HG02943 (cell line): ENCODE measurements at regions not wholly inside any gene's neighbourhood (a gene's known extent, or its start where the extent isn't known, plus 50 kb on each side); places are given as distances from the start of the nearest gene placed in this dataset.

Source experiments
- ATAC-seq: cut with Tn5 transposase; IDR thresholded peaks from one replicate; pipeline ENCODE4 v1.9.1; 2021; ENCODE audit warnings: mild to moderate bottlenecking, low read depth, moderate library complexity; ENCODE audit not compliant: unreplicated experiment

- ATAC-seq: no peak
These were observed 346.8 kb upstream of the POU3F2 start for GRCh38 chr6:98487612-98488011.

- no peak for ATAC-seq
These were observed 336.1 kb upstream of the POU3F2 start for GRCh38 chr6:98498144-98498775.

GRCh38 chr6:98498866-98499265, 335.5 kb upstream of the POU3F2 start:
- ATAC-seq: no peak

DNA sequence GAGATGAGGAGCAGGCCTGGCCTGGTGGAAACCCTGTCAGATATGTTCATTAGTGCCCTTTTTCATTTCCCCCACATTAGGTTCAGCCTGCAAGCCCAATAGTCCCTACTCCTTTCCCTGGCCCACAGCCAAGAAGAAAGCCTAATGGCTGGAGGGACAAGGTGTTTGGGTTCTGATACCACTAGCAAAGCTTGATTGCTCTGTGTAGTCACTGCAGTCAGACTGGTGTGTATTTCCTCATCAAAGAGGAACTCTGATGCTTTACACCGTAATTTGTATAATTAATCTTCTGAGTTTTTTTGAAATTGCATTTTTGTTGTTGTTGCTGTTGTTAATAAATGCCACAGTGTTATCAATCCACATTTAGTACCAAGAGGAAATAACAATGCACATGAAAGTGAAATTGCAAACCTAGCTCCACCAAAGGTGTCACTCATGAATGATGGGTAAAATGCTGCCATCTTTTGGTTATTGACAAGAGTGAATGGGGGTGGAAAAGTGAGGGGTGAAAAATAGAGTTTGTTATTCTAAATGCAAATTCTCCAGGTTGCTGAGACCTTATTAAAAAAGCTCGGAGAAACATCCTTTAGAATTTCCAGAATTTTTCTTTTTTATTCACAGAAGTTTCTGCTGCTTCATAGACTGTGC, 320.2 kb upstream of the POU3F2 start:
- no peak for ATAC-seq

DNA sequence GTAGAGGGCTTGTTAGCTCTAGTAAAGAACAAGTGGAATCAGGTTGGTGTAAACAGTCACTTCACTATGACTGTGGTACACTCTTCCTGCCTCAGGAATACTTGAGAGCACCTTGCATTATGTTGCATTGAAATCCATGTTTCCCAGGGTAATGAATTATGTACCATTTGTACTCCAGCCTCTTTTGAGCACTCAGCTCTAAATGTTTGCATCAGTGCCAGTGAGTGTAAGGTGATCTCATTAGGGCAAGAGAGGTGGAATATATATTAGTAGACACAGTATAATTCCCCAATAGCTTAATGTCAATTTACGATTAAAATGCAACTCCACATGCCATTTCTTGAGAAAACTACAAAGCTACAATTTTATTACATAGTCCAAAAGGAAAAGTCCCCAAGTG, 319.6 kb upstream of the POU3F2 start:
- ATAC-seq: no peak

- ATAC-seq: no peak
These were observed 318.2 kb upstream of the POU3F2 start for GRCh38 chr6:98516206-98516605.

- ATAC-seq: no peak
These were observed 317.5 kb upstream of the POU3F2 start for GRCh38 chr6:98516866-98517265.

GRCh38 chr6:98525860-98526259, 308.5 kb upstream of the POU3F2 start:
- no peak for ATAC-seq

DNA sequence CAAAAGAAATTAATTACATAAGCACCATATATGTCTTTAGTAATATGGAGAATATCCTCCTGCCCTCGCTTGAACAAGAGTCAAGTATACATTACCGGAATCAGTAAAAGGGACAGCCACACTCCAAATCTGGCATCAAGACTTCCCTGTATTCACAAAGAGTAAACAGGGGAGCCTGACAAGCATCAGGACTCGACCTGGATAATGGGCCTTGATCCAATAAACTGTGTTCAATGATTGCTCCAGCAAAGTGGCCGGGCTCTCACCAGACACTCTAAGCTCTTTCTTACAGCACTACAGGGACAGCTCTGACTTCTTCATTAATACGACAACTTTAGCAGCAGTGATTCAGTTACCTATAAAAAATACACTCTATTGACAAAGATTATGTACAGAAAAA, 307.9 kb upstream of the POU3F2 start:
- no peak for ATAC-seq

- ATAC-seq: no peak
These were observed 305.0 kb upstream of the POU3F2 start for GRCh38 chr6:98529364-98529763.

DNA sequence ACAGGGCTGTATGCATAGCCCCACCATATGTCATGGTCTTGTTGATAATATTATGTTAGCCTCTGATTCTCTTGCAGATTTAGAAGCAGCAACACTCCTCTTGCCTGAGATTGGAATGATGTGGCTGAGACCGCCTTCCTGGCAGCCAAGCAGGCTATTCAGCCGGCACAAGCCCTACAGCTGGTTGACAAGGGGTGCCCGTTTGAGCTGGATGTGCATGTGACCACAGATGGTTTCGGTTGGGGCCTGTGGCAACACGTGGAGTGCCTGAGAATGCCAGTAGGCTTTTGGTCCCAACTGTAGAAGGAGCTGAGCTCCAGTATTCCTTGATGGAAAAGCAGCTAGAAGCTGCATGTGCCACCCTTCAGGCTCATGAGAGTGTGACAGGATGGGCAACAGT, 303.6 kb upstream of the POU3F2 start:
- no peak for ATAC-seq

DNA sequence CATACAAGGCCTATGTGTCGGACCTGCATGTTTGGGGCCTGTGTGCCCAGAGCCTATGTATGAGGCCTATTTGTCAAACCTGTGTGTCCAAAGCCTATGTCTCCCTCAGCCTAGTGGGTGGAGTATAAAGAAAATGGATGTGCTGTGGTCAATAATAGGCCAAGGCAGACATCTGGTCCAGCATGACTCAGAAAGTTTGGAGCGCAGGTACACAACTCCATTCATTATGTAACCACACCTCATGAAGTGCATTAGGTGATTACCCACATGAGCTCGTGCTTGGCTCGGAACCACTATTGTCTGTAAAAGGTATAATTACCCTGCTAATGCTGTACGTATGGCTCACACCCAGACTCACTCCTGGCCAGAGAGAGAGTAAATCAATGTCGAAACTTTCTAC, 302.4 kb upstream of the POU3F2 start:
- ATAC-seq: no peak

DNA sequence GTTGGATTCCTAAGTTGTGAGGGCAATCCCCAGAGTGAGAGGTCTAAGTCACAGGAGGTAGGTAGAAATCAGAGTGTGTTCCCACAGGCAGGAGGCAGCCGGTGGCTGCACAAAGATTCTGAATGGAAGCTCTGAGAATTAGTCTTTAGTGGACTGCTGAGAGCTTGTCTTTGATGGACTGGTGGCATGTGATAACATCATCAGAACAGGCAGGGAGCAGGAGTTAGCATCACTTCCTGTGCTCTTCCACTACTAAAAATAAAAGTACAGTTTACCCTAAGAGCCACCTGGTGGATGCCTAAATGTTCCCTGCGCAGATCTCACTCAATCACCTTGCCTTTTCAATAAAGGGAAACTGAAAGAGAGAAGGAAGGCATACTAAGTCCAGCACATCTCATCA, 294.6 kb upstream of the POU3F2 start:
- ATAC-seq: no peak

GRCh38 chr6:98546376-98546775, 288.0 kb upstream of the POU3F2 start:
- no peak for ATAC-seq

GRCh38 chr6:98547151-98547550, 287.2 kb upstream of the POU3F2 start:
- no peak for ATAC-seq

GRCh38 chr6:98547634-98548033, 286.7 kb upstream of the POU3F2 start:
- ATAC-seq: no peak

DNA sequence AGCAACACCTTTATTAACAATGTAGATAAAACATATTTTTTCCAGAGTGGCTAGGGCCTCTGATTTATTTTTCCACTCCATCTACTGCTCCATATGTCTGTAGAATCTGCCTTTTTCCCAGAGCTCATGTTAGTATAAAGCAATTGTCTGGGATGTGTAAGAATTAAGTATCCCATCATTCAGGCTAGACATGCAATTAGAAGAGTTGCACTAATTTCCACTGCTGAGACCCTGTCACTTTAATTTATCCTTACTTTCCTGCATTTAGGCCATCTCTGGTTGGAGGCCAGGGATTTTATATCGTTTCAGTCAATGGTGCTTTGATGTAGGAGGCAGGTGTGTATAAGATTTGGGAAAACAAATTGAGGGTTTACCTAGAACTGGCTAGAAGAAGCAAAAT, 286.1 kb upstream of the POU3F2 start:
- no peak for ATAC-seq

- no peak for ATAC-seq
These were observed 274.0 kb upstream of the POU3F2 start for GRCh38 chr6:98560418-98560817.

GRCh38 chr6:98560841-98561240, 273.5 kb upstream of the POU3F2 start:
- ATAC-seq: no peak

DNA sequence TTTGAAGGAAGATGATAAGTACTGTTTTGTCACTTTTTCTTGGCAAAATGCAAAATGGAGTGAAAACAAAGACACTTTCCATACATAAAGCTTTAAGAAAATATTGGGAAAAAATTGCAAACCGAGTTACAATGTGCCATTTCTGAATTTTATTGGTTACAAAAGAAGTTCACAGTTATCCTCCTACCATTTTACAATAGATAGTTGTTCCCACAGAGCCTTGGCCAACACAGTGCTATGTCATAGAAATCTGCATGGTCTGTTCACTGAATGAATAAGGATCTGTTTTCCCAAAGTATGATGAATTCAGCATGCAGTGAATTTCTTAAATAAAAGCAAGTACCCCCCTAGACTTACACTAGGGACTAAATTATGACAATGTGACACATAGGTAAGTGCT, 268.2 kb upstream of the POU3F2 start:
- no peak for ATAC-seq

GRCh38 chr6:98572579-98572978, 261.8 kb upstream of the POU3F2 start:
- ATAC-seq: no peak

DNA sequence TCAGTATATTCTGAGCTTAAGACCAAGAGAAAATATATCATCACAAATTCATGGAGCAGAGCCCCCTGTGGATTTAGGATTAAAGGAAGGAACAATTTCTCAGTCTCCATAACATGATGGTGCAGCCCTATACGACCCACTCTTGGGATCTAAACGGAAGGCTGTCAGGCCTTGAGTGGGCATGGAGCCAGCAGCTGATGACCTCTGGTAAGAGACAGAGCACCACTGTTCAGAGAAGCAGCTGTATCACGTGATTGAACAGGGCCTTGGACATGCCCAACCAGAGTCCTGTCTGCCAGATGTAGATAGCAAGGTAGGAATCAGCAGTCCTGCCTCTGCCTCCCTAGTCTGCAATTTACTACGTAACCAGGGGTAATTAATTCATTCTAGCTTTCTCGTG, 259.4 kb upstream of the POU3F2 start:
- ATAC-seq: no peak

DNA sequence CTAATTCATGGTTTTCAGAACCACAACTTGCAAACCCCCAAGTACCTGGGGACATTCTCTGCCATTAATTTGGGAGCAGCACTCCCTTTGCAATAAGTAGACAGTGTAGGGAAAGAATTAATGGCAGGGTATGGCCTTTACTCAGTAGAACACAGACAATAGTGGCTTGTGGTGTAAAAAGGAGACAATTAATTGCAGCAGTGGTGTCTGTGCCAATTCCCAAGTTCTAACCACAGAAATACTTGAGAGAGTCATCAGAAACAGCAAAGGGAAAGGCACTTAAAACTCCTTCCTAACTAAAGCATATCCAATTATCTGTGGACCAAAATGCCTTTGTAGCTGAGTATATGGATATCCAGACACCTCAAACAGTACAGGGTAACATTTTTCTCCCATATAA, 257.6 kb upstream of the POU3F2 start:
- no peak for ATAC-seq
